Vagina (tissue), 2 donors: ENCODE measurements at regions not wholly inside any gene's neighbourhood (a gene's known extent, or its start where the extent isn't known, plus 50 kb on each side); places are given as distances from the start of the nearest gene placed in this dataset.

ENCODE experiments used
- CTCF ChIP-seq, 3 experiments: fragments of 450-650 bp in 2 of 3; fragments of 200-600 bp in 1 of 3; sonication (generic) in 1 of 3; IDR thresholded peaks; one replicate each; pipeline ENCODE4 v1.5.1; 2017 to 2019; ENCODE audit warnings: antibody characterized with exemption in 3 of 3, mild to moderate bottlenecking in 2 of 3, moderate library complexity in 2 of 3
- POLR2A ChIP-seq, 2 donors: fragments of 450-650 bp; IDR thresholded peaks; one replicate each; pipeline ENCODE4 v1.6.1; 2017; ENCODE audit warnings: antibody characterized with exemption in 2 of 2, mild to moderate bottlenecking in 2 of 2, moderate library complexity in 2 of 2
- POLR2AphosphoS5 ChIP-seq, 2 donors: sonication (generic); formaldehyde crosslinking; IDR thresholded peaks; one replicate each; pipeline ENCODE4 v1.9.0; 2017; ENCODE audit warnings: antibody characterized with exemption in 2 of 2, mild to moderate bottlenecking in 2 of 2, low read depth in 1 of 2; ENCODE audit not compliant: insufficient read depth in 1 of 2

- TF ChIP-seq CTCF (IDR thresholded peaks at IDR 0.05), result no peak
- no peak for TF ChIP-seq POLR2AphosphoS5 (IDR thresholded peaks at IDR 0.05; ENCODE audit: insufficient read depth in 1 of 2, low read depth in 1 of 2)
- no peak for TF ChIP-seq POLR2A (IDR thresholded peaks at IDR 0.05)
These were observed 473.5 kb downstream of the ETNK1 start for GRCh38 chr12:23098517-23098916.
